K562 (cell line): ENCODE measurements at regions not wholly inside any gene's neighbourhood (a gene's known extent, or its start where the extent isn't known, plus 50 kb on each side); places are given as distances from the start of the nearest gene placed in this dataset.

Experiments used
- ATAC-seq: fragments of 200-7000 bp; cut with Tn5 transposase; 3 replicates; pipeline ENCODE4 v1.9.1; 2020; ENCODE audit warnings: moderate library complexity
- BruUV-seq: library from RNA; stranded (reverse); fragments of 400-500 nt; replicated peaks from 2 replicates; lab custom pipeline; 2021; lab: Mats Ljungman, UMichigan
- CTCF ChIA-PET: fragments of 300-600 bp; formaldehyde crosslinking; extraction: SDS; loops from one replicate; lab custom pipeline; 2021; ENCODE audit warnings: low intra/inter-chr PET ratio; lab: Yijun Ruan, JAX
- POLR2A ChIA-PET: fragments of 300-600, 350-650 bp; sonication (Branson Sonifier 250); formaldehyde crosslinking; extraction: SDS; loops from one replicate; lab custom pipeline; 2021; ENCODE audit warnings: antibody characterized with exemption, inconsistent platforms; lab: Yijun Ruan, JAX
- DNase-seq, 4 experiments: peaks; one replicate each; pipeline versions ENCODE4 v3.0.0 to v3.0.0-alpha.2; 2011 to 2018; ENCODE audit warnings: low spot score in 3 of 4, mixed read lengths in 3 of 4; ENCODE audit errors: extremely low read depth in 1 of 4
- FAIRE-seq: peaks from 2 replicates; lab custom pipeline; 2011; peaks lifted over from hg19 to GRCh38; lab: Jason Lieb, UNC
- H2AFZ ChIP-seq: 2 replicates; pipeline ENCODE4 v1.6.0; 2011; ENCODE audit warnings: low read depth, low read length, control low read depth, inconsistent platforms
- H3K27ac ChIP-seq: fragments of 200-600 bp; 3 replicates; pipeline ENCODE4 v1.8.0; 2011; ENCODE audit warnings: low read depth, mild to moderate bottlenecking, control low read depth, inconsistent platforms, low read length, moderate library complexity, mixed read lengths; ENCODE audit errors: extremely low read depth
- H3K27me3 ChIP-seq, 2 experiments: fragments of 300-600 bp in 1 of 2; 2 replicates in 1 of 2; 3 replicates in 1 of 2; pipeline versions ENCODE4 v1.6.0 to v1.8.0; 2011; ENCODE audit warnings: inconsistent platforms in 2 of 2, low read length in 2 of 2, mild to moderate bottlenecking in 1 of 2, mixed read lengths in 1 of 2, moderate library complexity in 1 of 2; ENCODE audit not compliant: control insufficient read depth in 2 of 2, insufficient read depth in 2 of 2
- H3K36me3 ChIP-seq: fragments of 300-600 bp; 3 replicates; pipeline ENCODE4 v1.8.0; 2011; ENCODE audit warnings: mild to moderate bottlenecking, low read length, inconsistent platforms; ENCODE audit not compliant: control insufficient read depth, insufficient read depth
- H3K4me1 ChIP-seq, 2 experiments: fragments of 200-600 bp in 1 of 2; replicated peaks in 1 of 2; 2 replicates in 1 of 2; 3 replicates in 1 of 2; pipeline versions ENCODE4 v1.5.1 to v1.8.0; 2011; ENCODE audit warnings: inconsistent platforms in 2 of 2, low read length in 2 of 2, mild to moderate bottlenecking in 1 of 2, mixed read lengths in 1 of 2, moderate library complexity in 1 of 2; ENCODE audit not compliant: control insufficient read depth in 2 of 2, insufficient read depth in 2 of 2
- H3K4me2 ChIP-seq: 2 replicates; pipeline ENCODE4 v1.6.1; 2011; ENCODE audit warnings: low read length, control low read depth, inconsistent platforms, mixed read lengths; ENCODE audit not compliant: insufficient read depth
- H3K4me3 ChIP-seq: fragments of 200-600 bp; sonication (generic), shearing (Covaris generic); 2 replicates; pipeline ENCODE4 v1.5.1; 2016; ENCODE audit warnings: control low read depth, inconsistent platforms
- H3K79me2 ChIP-seq: fragments of 200-600 bp; 3 replicates; pipeline ENCODE4 v1.8.0; 2011; ENCODE audit warnings: low read length, inconsistent platforms; ENCODE audit not compliant: control insufficient read depth, insufficient read depth
- H3K9ac ChIP-seq, 2 experiments: 2 replicates each; pipeline versions ENCODE4 v1.6.0 to v1.6.1; 2011; ENCODE audit warnings: low read depth in 2 of 2, low read length in 2 of 2, control low read depth in 1 of 2, inconsistent platforms in 1 of 2, mild to moderate bottlenecking in 1 of 2, mixed read lengths in 1 of 2; ENCODE audit not compliant: insufficient read depth in 1 of 2
- H3K9me1 ChIP-seq: one replicate; pipeline ENCODE4 v1.6.0; 2011; ENCODE audit warnings: inconsistent platforms, mild to moderate bottlenecking, low read length, moderate library complexity; ENCODE audit not compliant: control insufficient read depth, insufficient read depth
- H3K9me3 ChIP-seq: replicated peaks from 2 replicates; pipeline ENCODE4 v1.5.1; 2011; ENCODE audit warnings: low read depth, low read length, inconsistent platforms; ENCODE audit not compliant: control insufficient read depth, insufficient read depth
- H4K20me1 ChIP-seq: replicated peaks from 2 replicates; pipeline ENCODE4 v1.6.1; 2011; ENCODE audit warnings: low read length, inconsistent platforms, mixed read lengths; ENCODE audit not compliant: control insufficient read depth, insufficient read depth
- CCNT2 ChIP-seq: IDR thresholded peaks from 2 replicates; pipeline ENCODE4 v1.6.1; 2011; ENCODE audit warnings: borderline replicate concordance, low read depth, mild to moderate bottlenecking, moderate library complexity, mixed read lengths, low read length; ENCODE audit not compliant: insufficient read length; ENCODE audit errors: extremely low read depth
- CREM ChIP-seq: IDR thresholded peaks from 2 replicates; pipeline ENCODE4 v1.6.1; 2014; ENCODE audit warnings: antibody characterized with exemption, low read depth
- EHMT2 ChIP-seq: fragments of 450-650 bp; IDR thresholded peaks from 2 replicates; pipeline ENCODE4 v1.6.1; 2018; ENCODE audit warnings: antibody characterized with exemption
- FOXP1 ChIP-seq: sonication (generic); formaldehyde crosslinking; IDR thresholded peaks from 2 replicates; pipeline ENCODE4 v1.8.0; 2022; ENCODE audit warnings: mild to moderate bottlenecking, missing genetic modification reagents
- NFATC3 ChIP-seq: fragments of 450-650 bp; IDR thresholded peaks from 2 replicates; pipeline ENCODE4 v1.6.1; 2017; ENCODE audit warnings: mild to moderate bottlenecking
- PTTG1 ChIP-seq: fragments of 450-650 bp; IDR thresholded peaks from 2 replicates; pipeline ENCODE4 v1.6.1; 2016; ENCODE audit warnings: low read depth, mild to moderate bottlenecking, missing genetic modification characterization, missing compliant biosample characterization
- ZNF316 ChIP-seq: fragments of 450-650 bp; IDR thresholded peaks from 2 replicates; pipeline ENCODE4 v1.6.1; 2016
- WGBS: fragments of 100-300 bp; shearing (Covaris generic); methylation state at CpG from one replicate; pipeline ENCODE4 v1.1.6; 2016; ENCODE audit warnings: low coverage, mixed read lengths; ENCODE audit not compliant: insufficient coverage; ENCODE audit errors: missing lambda C conversion rate; 5-methylcytosine and 5-hydroxymethylcytosine counted together
- in situ Hi-C: fragments of 300-500 bp; cut with MboI; formaldehyde crosslinking; loops from 4 replicates; pipeline ENCODE4 v1.15.0; 2018; ENCODE audit warnings: inconsistent platforms, mixed read lengths
- intact Hi-C: fragments of 100-400 bp; cut with micrococcal nuclease; formaldehyde crosslinking; loops from 2 replicates; pipeline ENCODE4 v1.14.2; 2022
- TF ChIP-seq, protein P1 (sequence below): fragments of 450-650 bp; formaldehyde crosslinking; IDR thresholded peaks from 2 replicates; pipeline ENCODE4 v1.4.0; 2020; ENCODE audit warnings: mild to moderate bottlenecking, moderate library complexity
- TF ChIP-seq, protein P2 (sequence below): fragments of 450-650 bp; formaldehyde crosslinking; IDR thresholded peaks from 2 replicates; pipeline ENCODE4 v1.4.0; 2020; ENCODE audit warnings: mild to moderate bottlenecking, mixed read lengths

DNA sequence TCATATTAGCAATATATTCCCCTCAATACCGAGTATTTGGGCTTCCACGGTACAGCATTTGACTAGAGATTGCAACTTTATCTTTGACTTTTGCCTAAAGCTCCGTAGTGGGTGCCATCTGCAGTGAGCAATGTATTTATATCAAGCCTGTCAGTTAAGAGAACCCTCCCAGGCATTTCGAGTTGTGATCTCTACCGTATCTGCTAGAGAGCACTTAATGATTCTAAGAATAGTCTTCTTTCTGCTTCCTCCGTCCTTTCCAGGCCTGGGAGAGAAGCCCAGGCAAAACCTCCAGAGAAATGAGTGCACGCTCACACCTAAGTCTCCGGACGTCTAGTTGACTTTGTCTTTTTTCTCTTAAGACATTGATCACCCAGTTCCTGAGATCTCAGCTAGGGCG, 210.6 kb downstream of the KLF6 start (continued):
- no peak for TF ChIP-seq FOXP1

DNA sequence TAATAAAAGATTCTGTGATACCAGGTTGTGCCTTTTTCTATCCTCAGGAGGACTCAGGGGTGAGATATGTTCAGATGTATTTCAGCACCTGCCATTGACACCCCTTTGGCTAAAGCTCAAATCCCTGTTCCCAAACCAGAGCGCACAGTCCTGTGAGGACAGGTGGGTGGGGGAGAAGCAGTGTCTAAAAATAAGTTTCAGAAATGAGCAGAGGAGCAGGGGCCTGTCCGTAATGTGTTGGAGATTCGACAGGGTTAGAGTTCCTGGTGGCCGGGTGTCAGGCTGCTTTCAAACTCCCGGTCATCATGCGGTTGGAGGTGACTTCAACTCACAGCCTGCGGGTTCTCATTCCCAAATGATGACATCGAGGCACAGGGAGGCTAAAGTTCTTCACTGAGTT, 211.5 kb downstream of the KLF6 start:
- WGBS, result 24% methylated on average over 8 of the region's 8 CpGs
- Histone ChIP-seq H3K4me3 (no peak overlapping the region), H2AFZ (no peak overlapping the region), H3K9me3 (no peaks in the 10 kb centered on the region), H3K79me2 (no peaks in the 10 kb centered on the region), H4K20me1 (0 out of 2 replicates have a peak, but pooled peaks cover 7% of the 10 kb centered on the region), H3K9ac (no peak overlapping the region), H3K4me1 (no peaks in the 10 kb centered on the region; a peak in 3 of 5 replicates), H3K36me3 (no peaks in the 10 kb centered on the region), H3K27ac (no peak overlapping the region), H3K4me2 (no peak overlapping the region), H3K9me1 (no peaks in the 10 kb centered on the region), H3K27me3 (peaks cover 13 to 39% of the 10 kb centered on the region in 2 experiments; a peak in 4 of 5 replicates)
- FAIRE-seq, result no peak
- no TSS peak for BruUV-seq
- TF ChIP-seq NFATC3 (no peak), PTTG1 (tag) (no peak), CCNT2 (no peak), EHMT2 (no peak), ZNF316 (no peak), CREM (no peak)
- TF ChIP-seq, protein P1, sequence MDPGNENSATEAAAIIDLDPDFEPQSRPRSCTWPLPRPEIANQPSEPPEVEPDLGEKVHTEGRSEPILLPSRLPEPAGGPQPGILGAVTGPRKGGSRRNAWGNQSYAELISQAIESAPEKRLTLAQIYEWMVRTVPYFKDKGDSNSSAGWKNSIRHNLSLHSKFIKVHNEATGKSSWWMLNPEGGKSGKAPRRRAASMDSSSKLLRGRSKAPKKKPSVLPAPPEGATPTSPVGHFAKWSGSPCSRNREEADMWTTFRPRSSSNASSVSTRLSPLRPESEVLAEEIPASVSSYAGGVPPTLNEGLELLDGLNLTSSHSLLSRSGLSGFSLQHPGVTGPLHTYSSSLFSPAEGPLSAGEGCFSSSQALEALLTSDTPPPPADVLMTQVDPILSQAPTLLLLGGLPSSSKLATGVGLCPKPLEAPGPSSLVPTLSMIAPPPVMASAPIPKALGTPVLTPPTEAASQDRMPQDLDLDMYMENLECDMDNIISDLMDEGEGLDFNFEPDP, result no peak
- TF ChIP-seq, protein P2, sequence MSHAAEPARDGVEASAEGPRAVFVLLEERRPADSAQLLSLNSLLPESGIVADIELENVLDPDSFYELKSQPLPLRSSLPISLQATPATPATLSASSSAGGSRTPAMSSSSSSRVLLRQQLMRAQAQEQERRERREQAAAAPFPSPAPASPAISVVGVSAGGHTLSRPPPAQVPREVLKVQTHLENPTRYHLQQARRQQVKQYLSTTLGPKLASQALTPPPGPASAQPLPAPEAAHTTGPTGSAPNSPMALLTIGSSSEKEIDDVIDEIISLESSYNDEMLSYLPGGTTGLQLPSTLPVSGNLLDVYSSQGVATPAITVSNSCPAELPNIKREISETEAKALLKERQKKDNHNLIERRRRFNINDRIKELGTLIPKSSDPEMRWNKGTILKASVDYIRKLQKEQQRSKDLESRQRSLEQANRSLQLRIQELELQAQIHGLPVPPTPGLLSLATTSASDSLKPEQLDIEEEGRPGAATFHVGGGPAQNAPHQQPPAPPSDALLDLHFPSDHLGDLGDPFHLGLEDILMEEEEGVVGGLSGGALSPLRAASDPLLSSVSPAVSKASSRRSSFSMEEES, result no peak
- CTCF ChIA-PET, result no interaction called here
- ATAC-seq, result no peak
- DNase-seq, result no peak
- in situ Hi-C loops, result no loop called here
- intact Hi-C loops, result no loop called here
- POLR2A ChIA-PET, result interaction anchor here (0.7 to 1.2 kb wide), 2 partner anchors 142 to 211 kb away, joined by 3 to 5 read pairs; partner anchors contain the start of gene KLF6
